GM23338 (cell line): ENCODE measurements at regions not wholly inside any gene's neighbourhood (a gene's known extent, or its start where the extent isn't known, plus 50 kb on each side); places are given as distances from the start of the nearest gene placed in this dataset.

ENCODE experiments used
- ATAC-seq: fragments of 200-7000 bp; cut with Tn5 transposase; 3 replicates; pipeline ENCODE4 v1.9.1; 2020
- DNase-seq: peaks from one replicate; pipeline ENCODE4 v3.0.0-alpha.2; 2015; ENCODE audit warnings: low spot score
- H2AFZ ChIP-seq: fragments of 200-600 bp; sonication (generic); 2 replicates; pipeline ENCODE4 v1.8.0; 2016; ENCODE audit warnings: antibody characterized with exemption, mild to moderate bottlenecking, moderate library complexity
- H3F3A ChIP-seq: fragments of 200-600 bp; sonication (generic); replicated peaks from 2 replicates; pipeline ENCODE4 v1.8.0; 2017; ENCODE audit warnings: antibody characterized with exemption, mixed run types, low read depth
- H3K27ac ChIP-seq: fragments of 200-600 bp; sonication (generic); 2 replicates; pipeline ENCODE4 v1.6.1; 2016; ENCODE audit warnings: low read depth
- H3K27me3 ChIP-seq: fragments of 200-600 bp; sonication (generic); 2 replicates; pipeline ENCODE4 v1.8.0; 2016; ENCODE audit warnings: mild to moderate bottlenecking, mixed run types, moderate library complexity; ENCODE audit not compliant: insufficient read depth
- H3K36me3 ChIP-seq: fragments of 200-600 bp; sonication (generic); 2 replicates; pipeline ENCODE4 v1.8.0; 2016; ENCODE audit warnings: mild to moderate bottlenecking; ENCODE audit not compliant: insufficient read depth
- H3K4me1 ChIP-seq: fragments of 200-600 bp; sonication (generic); 2 replicates; pipeline ENCODE4 v1.8.0; 2016; ENCODE audit warnings: mild to moderate bottlenecking, moderate library complexity; ENCODE audit not compliant: insufficient read depth
- H3K4me2 ChIP-seq: fragments of 200-600 bp; sonication (generic); 2 replicates; pipeline ENCODE4 v1.7.1; 2017; ENCODE audit warnings: mixed run types
- H3K4me3 ChIP-seq: fragments of 200-600 bp; sonication (generic); 2 replicates; pipeline ENCODE4 v1.6.1; 2016; ENCODE audit warnings: mixed run types
- H3K79me2 ChIP-seq: fragments of 200-600 bp; sonication (generic); replicated peaks from 2 replicates; pipeline ENCODE4 v1.8.0; 2017; ENCODE audit warnings: mild to moderate bottlenecking; ENCODE audit not compliant: insufficient read depth
- H3K9me2 ChIP-seq: fragments of 200-600 bp; sonication (generic); 2 replicates; pipeline ENCODE4 v1.8.0; 2017; ENCODE audit not compliant: insufficient read depth
- H4K20me1 ChIP-seq: fragments of 200-600 bp; sonication (generic); replicated peaks from 2 replicates; pipeline ENCODE4 v1.8.0; 2017; ENCODE audit warnings: mild to moderate bottlenecking; ENCODE audit not compliant: insufficient read depth
- H3K27ac Mint-ChIP-seq: 2 replicates; pipeline ENCODE4 v1.8.0; 2020; ENCODE audit warnings: inconsistent platforms, mild to moderate bottlenecking, moderate library complexity, mixed read lengths
- H3K27me3 Mint-ChIP-seq: 3 replicates; pipeline ENCODE4 v1.8.0; 2022; ENCODE audit warnings: low read depth, mild to moderate bottlenecking, moderate library complexity, mixed read lengths, inconsistent platforms; ENCODE audit not compliant: insufficient read depth, poor library complexity
- H3K36me3 Mint-ChIP-seq: 3 replicates; pipeline ENCODE4 v1.8.0; 2021; ENCODE audit warnings: low read depth, mild to moderate bottlenecking, inconsistent platforms, moderate library complexity, mixed read lengths
- H3K4me1 Mint-ChIP-seq: 3 replicates; pipeline ENCODE4 v1.8.0; 2020; ENCODE audit warnings: mild to moderate bottlenecking, inconsistent platforms, mixed read lengths
- H3K4me3 Mint-ChIP-seq: 3 replicates; pipeline ENCODE4 v1.8.0; 2021; ENCODE audit warnings: moderate library complexity, mild to moderate bottlenecking, inconsistent platforms, mixed read lengths
- H3K9me3 Mint-ChIP-seq: 3 replicates; pipeline ENCODE4 v1.8.0; 2020; ENCODE audit warnings: moderate library complexity, mild to moderate bottlenecking, inconsistent platforms, mixed read lengths
- REST ChIP-seq: IDR thresholded peaks from one replicate; pipeline ENCODE4 v1.6.1; 2018; ENCODE audit warnings: antibody characterized with exemption; ENCODE audit not compliant: unreplicated experiment
- ZNF462 ChIP-seq: fragments of 250-450 bp; sonication (Bioruptor Pico); IDR thresholded peaks from 2 replicates; pipeline ENCODE4 v1.5.0; 2020; ENCODE audit warnings: mild to moderate bottlenecking, moderate library complexity

- TF ChIP-seq ZNF462 = no peak
These were observed 578.6 kb downstream of the SLC16A7 start (continued) for GRCh38 chr12:60174476-60174875.

GRCh38 chr12:60174941-60175340 is 579.1 kb downstream of the SLC16A7 start:
- Mint-ChIP-seq H3K27ac (no peak overlapping the region), H3K36me3 (no peaks in the 10 kb centered on the region), H3K27me3 (no peaks in the 10 kb centered on the region), H3K9me3 (no peaks in the 10 kb centered on the region), H3K4me3 (no peak overlapping the region), H3K4me1 (no peaks in the 10 kb centered on the region)
- no peaks in the 10 kb centered on the region for H3K36me3 ChIP-seq
- H3F3A ChIP-seq = no peaks in the 10 kb centered on the region
- no peak overlapping the region for H3K4me3 ChIP-seq
- H3K4me1 ChIP-seq = no peaks in the 10 kb centered on the region
- ATAC-seq (no peak), DNase-seq (no peak)
- H3K79me2 ChIP-seq = no peaks in the 10 kb centered on the region
- no peak overlapping the region for H3K4me2 ChIP-seq
- H3K27ac ChIP-seq = no peak overlapping the region
- no peaks in the 10 kb centered on the region for H3K27me3 ChIP-seq
- H3K9me2 ChIP-seq = no peaks in the 10 kb centered on the region
- no peak overlapping the region for H2AFZ ChIP-seq
- no peaks in the 10 kb centered on the region for H4K20me1 ChIP-seq
- no peak for TF ChIP-seq REST
